Epithelial cell of prostate (primary cell): ENCODE measurements at regions not wholly inside any gene's neighbourhood (a gene's known extent, or its start where the extent isn't known, plus 50 kb on each side); places are given as distances from the start of the nearest gene placed in this dataset.
A peak's percentile ranks its signal among the peaks of the same experiment; 100 is the strongest.

Experiments used
- DNase-seq: peaks from one replicate; pipeline ENCODE4 v3.0.0-alpha.2; 2011; ENCODE audit warnings: low read depth, low spot score
- H3K27ac ChIP-seq: fragments of 450-650 bp; 2 replicates; pipeline ENCODE4 v1.5.1; 2017; ENCODE audit warnings: mild to moderate bottlenecking

DNA sequence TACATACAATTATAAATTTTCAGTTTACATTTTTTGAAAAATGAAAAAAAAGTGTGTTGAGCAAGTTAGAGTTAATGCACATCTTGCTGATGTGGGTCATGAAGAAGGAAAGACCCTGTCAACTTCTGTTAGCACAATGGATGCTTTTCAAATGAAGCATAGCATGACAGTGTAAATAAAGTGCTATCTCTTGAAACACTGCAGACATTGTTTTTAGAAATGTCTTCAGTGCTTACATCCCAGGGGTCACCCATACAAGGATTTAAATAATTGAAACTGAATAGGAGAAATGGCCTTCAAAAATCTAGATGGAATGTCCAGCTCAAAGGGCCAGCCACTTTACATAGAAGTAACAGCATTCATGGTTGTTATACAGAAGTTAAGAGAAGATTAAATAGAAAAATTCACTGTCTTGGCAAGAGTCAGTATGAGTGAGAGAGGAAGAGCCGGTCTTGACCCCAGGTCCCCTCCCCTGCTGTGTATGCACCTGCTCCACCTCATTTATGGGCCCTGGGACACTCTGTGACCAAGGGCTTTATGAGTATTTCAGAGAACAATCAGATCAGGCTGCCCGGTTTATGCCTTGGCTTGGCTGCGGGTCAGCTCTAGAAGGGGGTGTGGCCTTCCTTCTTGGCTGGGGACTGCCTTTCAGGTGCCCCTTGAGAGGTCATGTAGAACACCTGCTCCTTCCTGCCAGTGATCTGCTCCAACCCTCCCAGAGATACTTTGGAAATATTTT lies 237.7 kb upstream of the TMEM72 start:
- DNase-seq, result no peak
- no peak overlapping the region for H3K27ac ChIP-seq

DNA sequence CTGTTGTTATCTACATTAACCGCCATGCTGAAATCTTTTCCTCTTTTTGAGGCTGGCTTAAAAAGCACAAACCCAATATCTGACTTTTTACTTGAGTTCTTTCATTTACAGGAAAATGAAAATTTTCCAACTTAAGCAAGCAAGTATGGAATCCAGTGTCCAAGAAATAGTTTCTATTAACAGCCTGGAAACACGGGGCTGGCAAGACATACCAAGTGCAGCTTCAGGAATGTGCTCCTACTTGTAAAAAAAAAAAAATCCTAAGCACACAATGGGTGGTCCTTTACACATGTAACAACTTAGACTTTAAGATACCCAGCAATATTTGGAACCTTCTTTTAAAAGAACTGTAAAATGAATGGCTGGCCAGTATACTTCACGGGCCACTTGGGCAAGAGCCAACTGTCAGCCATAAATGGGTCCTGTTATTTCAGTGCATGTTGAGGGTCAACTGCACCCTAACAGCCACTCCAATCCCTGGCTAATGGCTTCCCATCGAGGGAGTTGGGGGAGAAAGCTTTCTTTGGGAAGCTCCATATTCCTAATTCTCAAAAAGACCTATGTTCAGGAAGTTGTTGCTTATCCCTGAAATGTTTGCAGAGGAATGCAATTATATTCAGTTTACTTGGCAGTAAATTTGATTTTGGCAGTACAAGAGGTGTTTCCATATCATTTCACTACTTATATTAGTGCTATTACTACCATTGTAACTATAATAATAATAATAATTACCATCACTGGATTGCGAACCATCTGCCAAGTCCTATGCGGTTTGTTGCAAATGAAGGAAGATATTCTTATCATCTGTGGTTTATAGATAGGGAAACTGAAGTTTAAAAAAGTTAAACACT lies 236.4 kb upstream of the TMEM72 start:
- no peak overlapping the region for H3K27ac ChIP-seq
- DNase-seq, result no peak

DNA sequence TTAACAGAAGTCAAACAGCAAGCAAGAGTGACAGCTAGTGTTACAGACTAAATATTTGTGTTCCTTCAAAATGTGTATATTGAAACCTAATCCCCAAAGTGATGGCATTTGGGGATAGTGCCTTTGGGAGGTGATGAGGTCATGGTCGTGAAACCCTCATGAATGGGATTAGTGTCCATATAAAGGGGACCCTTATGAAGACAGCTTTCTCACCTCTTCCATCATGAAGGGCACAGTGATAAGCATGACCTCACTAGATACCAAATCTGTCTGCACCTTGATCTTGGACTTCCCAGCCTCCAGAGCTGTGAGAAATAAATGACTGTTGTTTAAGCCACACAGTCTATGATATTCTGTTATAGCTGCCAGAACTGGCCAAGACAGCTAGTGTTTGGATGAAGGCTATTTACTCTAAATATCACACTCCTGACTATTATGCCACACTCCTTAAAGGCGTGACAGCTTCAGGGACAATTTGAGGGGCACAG lies 235.7 kb upstream of the TMEM72 start:
- no peak overlapping the region for H3K27ac ChIP-seq
- DNase-seq, result no peak

DNA sequence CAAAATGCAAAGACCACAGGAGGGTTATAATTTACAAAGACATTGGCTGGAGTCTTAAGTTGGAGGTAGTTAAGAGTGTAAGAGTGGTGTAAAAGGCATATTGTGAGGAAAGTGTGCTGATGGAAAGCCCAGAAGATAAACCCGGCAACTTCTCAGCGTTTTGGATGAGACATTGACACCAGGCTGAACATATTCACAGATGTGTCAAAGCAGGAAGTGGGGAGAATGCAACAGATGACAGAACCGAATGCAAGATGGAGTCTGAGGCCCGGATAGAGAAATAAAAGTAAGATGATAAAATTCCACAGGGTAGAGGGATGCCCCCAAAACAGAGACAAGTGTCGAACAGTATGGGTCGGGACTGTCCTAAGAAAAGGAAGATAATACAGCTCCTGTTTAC lies 230.4 kb upstream of the TMEM72 start:
- H3K27ac ChIP-seq, result no peak overlapping the region
- DNase-seq, result no peak

DNA sequence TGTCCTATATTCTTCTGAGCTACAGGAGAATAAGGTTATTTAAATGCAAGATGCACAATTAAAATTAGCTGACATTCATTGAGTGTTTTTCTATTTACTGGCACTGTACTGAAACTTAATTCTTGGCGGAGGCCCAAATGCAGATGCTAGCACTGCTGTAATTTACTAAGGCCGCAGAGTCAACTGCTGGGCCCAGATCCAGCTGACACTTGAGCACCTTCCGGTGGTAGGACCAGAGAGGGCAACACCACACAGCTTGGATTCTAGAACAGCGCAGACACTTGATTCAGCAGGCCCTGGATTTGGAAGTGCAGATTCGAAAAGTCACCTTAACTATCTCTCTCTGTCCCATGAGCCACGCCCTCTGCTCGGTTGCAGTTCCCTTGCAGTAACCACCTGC lies 228.6 kb upstream of the TMEM72 start:
- no peak for DNase-seq
- no peak overlapping the region for H3K27ac ChIP-seq

DNA sequence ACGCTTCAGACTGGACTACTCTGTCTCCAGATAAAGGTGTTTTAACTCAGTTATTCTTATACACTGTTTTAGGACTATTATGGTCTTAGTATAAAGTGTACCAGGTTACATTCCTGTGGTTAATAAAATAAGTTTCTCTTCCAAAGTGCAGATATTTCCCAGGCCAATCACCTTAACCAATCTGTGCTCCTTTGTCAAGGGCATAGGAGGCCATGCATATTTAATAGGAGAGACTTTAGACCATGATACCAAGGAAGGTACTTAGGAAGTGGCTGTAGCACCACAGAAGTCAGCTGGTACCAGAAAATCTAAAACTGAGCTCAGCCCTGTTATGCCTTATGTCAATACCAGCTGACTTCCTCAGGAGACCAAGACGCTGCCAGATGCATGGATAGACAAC lies 226.5 kb upstream of the TMEM72 start:
- H3K27ac ChIP-seq, result no peak overlapping the region
- DNase-seq, result no peak

DNA sequence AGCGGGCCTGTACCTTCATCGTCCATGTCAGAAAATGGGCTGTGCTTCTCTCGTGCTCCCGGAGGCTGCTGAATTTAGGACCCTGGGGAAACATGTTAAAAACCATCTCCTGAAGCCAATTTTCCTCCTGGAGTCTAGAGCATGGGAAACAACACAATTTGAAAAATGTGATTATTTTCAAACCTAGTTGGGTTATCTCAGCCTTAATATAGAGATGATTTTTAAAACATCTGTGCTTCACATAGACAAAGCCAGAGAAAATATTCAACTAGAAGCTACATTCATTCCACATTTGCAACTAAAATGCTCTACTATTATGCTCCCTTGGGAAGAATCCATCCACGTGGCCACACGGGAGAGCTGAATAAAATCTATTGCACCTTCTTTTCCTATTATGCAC lies 225.9 kb upstream of the TMEM72 start:
- no peak for DNase-seq

DNA sequence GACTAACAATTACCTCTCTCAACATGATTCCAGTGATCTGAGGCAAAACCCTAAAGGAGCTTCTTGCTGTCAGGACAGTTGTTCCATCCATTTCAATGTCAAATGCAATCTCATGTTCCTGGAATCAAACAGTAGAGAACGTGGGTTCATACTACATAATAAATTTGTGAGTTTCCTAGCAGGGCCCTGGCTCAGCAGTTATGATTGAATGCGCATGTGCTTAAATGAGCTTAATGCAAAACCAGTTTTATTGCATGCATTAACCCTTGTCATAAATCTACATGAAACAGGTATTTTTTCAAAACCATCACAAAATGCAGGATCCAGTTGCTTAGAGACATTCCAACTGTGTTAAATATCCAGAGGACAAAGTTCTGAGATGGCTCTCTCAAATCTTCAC lies 225.4 kb upstream of the TMEM72 start:
- DNase-seq, result no peak
- no peak overlapping the region for H3K27ac ChIP-seq

More for the DNA sequence above, 225.9 kb upstream of the TMEM72 start:
- no peak overlapping the region for H3K27ac ChIP-seq

DNA sequence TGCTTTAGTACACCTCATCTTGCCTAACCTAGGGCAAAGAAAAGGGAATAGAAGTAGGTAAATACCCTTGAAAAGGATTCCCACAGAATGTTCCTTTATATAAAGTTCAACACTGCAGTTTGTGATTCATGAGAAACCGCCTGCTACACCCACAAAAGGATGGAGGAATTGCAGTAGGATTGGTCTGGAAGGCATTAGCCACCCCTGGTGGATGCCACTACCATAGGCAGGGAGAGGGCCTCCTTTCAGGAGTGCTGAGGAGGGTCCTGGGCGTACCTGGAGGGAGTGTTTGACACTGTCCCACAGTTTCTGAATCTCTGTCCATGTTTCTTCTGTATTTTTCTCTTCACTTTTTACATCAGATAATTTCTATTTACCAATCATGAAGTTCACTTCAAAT lies 221.8 kb upstream of the TMEM72 start:
- H3K27ac ChIP-seq, result no peak overlapping the region
- DNase-seq, result no peak

DNA sequence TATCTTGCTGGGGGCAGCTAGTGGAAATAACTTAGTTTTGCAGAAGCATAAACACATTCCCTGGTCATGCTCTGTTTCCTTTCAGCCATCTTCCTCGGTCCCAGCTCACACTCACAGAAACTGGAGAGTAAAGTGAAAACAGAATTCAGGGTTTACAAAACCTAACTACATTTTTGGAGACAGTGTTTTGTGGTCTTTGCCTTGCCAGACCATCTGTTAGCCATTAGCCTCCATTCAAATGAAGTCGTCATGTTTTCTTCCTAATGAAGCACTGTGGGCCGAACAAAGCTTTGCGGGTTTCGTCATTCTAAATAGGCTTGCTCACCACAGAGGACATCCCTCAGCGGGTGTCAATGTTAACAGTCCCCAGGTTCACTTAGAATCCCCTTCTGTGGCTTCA lies 214.6 kb upstream of the TMEM72 start:
- no peak for DNase-seq
- no peak overlapping the region for H3K27ac ChIP-seq

DNA sequence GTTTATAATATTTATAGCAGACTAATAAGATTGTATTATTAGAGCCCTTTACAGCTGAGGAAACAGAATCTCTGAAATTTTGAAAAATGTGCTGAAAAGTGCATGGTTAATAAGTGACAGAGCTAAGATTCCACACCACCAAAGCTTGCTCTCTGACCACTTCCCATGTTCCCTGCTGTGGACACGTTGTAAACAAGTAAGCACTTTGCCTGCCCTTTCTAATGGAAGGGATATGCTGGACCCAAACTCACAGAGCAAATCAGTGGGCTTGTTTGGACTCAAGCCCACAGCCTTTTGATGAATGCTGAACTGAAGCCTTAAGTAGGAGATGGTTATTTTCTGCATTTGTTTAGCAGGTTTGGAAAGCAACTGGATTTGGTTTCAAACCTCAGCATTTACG lies 214.0 kb upstream of the TMEM72 start:
- no peak for DNase-seq
- H3K27ac ChIP-seq, result no peak overlapping the region

DNA sequence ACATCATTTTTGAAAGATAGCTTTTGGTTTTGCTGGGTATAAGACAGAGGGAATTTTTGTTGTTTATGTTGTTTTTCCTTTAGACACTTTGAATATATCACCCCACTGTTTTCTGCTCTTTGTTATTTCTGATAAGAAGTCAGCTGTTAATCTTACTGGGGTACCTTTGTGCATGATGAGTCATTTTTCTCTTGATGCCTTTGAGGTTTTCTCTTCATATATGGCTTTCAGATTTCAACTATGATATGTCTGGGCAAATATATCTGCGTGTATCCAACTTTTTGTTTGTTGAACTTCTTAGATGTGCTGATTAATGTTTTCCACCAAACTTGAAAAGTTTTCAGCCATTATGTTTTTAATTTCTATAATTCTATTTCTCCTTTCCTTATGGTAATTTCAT lies 208.6 kb upstream of the TMEM72 start:
- DNase-seq, result no peak
- H3K27ac ChIP-seq, result no peak overlapping the region

DNA sequence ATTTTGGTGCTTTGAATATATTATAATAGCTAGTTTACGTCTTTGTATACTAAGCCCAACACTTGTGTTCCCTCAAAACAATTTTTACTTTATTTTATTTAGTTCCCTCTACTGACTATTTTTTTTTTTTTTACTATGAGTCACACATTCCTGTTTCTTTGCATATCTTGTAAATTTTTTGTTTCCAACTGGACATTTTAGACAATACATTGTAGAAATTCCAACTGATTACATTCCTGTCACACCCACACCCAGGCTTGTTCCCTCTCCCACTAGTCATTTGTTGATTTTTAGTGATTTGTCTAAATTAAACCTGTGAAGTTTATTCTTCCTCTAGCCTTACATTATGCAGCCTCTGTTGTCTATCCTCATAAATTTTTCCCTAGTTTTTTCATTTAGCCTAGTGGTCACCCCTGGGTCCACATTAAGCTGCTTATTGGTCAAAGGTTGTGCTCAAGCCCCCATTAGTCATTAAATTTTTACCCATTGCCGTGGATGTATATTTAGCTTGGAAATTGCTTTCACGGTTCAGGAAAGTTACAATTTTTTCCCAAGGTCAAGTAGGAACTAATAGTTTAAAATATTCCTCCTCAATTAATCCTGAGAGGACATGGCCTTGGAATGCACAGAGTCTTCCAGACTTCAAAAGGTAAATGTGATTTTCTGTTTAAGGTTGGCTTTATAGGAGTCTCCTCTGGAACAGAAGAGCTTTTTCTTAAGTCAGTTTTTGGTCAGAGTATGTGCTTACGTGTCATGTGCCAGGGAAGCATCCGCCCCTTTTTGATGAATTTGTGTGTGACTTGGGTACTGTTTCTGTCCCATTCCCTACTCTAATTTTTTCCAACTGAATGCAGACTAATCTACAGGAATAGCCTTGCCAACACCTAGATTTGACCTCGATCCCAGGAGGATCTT lies 207.6 kb upstream of the TMEM72 start:
- no peak for DNase-seq
- peak overlapping the region; percentile 15 for H3K27ac ChIP-seq

DNA sequence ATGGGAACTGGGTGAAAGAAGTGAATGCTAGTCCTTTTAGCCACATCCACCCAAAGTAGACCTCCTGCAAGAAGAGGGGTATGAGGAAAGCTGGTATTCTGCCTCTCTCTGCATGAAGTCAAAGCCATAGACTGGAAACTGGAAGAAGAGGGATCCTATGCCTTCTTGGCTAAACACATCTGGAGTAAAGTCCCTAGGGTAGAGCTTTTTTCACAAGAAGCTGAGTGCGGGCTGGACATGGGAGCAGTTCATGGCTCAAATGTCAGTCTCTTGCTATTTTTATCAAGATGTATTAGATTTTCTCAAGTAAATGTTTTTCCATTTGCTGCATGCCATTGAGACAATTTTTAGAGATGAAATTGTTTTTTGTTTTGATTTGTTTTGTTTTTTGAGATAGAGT lies 206.5 kb upstream of the TMEM72 start:
- H3K27ac ChIP-seq, result no peak overlapping the region
- DNase-seq, result no peak

DNA sequence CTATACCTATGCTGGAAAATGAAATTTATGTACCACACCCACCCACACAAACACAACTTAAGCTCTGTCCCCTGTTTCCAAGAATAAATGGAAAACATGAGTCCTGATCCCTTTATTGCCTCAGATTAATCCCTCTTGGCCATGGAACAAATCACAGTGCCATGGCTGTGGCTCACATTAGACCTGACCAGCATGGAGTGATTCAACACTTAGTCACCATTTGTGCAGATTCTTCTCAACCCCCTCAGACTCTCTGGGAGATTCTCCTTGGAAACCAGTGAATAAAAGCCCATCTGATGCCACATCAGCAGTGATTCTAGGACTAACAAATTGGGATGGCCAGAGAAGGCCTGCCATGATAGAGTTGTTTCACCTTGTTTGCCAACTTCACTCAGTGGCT lies 204.4 kb upstream of the TMEM72 start:
- no peak overlapping the region for H3K27ac ChIP-seq
- DNase-seq, result peak; percentile 33

DNA sequence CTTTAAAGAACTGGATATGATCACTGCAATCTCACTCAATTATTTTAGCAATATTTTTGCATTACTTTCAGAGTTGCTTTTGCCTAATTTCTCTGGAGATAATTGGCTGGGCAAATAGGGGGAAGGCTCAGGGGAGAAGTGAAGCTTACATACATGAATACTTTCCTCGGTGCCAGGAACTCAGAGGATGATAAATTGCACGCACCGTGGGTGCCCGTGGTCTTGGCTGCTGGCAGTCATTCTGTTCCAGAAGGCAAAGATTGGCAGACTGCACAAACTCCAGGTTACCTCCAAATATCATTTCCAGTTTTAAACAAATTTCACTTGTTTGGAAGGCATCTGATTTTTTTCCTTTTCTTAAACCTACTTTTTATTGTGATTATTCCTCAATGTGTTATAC lies 197.8 kb upstream of the TMEM72 start:
- H3K27ac ChIP-seq, result no peak overlapping the region
- DNase-seq, result no peak

DNA sequence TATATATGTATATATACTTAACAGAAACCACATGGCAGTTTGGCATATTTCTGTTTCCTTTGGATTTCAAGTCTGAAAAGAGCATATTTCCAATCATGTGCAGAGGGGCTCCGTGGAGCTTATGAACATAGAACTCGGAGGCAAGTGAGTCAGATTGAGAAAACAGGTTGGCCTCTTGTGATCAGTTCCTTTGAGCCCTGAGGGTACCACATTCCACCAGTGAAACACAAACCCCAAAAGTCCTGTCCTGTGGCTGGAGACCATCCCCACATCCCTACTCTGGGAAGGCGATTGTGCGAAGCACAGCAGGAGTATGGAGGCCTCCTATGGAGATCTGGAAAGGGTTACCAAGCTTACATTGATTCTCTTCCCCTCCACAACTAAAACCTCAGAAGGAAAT lies 196.7 kb upstream of the TMEM72 start:
- no peak overlapping the region for H3K27ac ChIP-seq
- no peak for DNase-seq

DNA sequence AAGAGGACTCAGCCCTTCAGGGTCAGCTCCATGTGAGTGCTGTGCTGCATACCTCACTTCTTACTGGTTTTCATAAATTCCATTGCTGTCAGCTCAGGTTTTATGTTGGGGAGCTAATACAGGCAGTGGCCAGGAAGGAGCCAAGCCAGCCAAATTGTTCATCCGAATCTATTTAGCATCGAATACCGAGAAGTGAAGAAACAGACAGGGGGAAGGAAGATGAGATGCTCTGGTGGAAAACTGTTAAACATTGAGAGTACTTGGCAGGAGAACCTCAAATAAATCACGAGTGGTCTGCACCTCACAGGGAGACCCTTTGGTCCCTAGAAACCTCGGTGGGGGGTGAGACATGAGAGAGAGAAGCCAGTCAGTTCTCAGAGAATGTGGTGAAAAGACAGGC lies 196.0 kb upstream of the TMEM72 start:
- no peak overlapping the region for H3K27ac ChIP-seq
- no peak for DNase-seq

DNA sequence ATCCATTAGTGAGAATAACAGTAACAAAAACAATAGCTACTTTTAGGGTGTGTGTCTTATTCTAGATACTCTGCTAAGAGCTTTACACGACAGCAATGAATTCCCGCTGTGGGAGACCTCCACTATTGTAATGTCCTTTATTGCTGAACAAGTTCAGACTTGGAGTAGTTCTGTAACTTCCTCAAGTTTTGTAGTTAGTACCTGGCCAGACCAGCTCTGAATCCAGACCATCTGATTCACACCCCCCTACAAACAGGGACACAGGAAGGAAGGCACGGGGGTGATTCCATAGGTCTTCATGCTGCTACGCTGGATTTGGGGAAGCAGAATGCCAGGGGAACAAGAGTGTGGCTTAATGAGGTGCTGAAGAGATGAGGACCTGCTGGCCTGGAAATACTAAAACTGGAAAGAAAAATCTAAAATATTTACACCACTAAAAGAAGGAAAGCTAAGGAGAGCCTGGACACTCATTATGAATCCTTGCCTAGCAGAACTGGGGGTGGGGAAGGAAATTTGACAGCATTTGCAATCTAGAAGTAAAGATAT lies 194.6 kb upstream of the TMEM72 start:
- DNase-seq, result peak; percentile 39

DNA sequence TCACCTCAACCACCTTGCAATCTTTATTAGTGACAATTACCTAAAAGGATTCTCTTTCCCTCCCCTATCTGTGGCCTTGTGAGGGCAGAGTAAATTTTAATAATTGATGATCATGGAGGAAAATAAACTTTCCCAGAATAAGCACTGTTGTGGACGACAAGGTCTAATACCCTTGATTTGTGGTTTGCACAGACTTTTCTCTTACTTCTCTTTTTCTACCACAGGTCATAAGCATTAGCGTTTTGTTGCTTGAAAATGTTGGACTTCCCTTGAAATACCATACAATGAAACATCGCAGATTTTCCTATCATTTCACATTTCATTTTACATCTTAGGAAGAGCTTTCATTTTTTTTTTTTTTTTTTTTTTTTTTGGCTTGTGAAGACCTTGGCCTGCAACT lies 188.1 kb upstream of the TMEM72 start:
- DNase-seq, result no peak

More for the DNA sequence above, 194.6 kb upstream of the TMEM72 start:
- H3K27ac ChIP-seq, result peak overlapping the region; percentile 39

More for the DNA sequence above, 188.1 kb upstream of the TMEM72 start:
- peak overlapping the region; percentile 14 for H3K27ac ChIP-seq
